ENCODE measurements at regions not wholly inside any gene's neighbourhood (a gene's known extent, or its start where the extent isn't known, plus 50 kb on each side); places are given as distances from the start of the nearest gene placed in this dataset.

DNA sequence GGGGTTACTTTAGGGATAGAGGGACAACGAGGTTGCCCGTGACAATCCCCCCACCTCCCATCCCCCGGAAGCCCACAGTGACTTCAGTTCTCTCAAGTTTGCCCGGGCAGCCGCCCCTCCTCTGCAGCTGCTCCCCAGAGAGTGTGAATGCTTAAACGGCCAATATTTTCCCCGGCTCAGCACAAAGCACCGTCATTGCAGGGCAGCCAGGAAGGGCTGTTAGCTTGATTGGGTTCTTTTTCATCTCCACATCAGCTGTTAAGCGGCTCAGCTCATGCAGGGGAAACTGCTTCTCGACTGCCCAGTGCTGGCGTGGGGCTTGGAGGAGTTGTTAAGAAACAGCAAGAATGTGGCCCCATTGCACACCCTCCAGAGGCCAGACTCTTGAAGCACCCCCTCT is 120.5 kb upstream of the NCOR2 start:
- no peak for TF ChIP-seq CTCF (IDR thresholded peaks at IDR 0.05; ENCODE audit: extremely low read depth, insufficient read depth, missing control alignments)
- DNase-seq (ENCODE audit: low spot score): no peak
- in situ Hi-C loops (cut with MboI; ENCODE audit: low pct_unique_long_range_greater_than_20kb, low sequenced_read_pairs, unreplicated experiment): no loop called here

GRCh38 chr12:124687174-124687902 is 119.9 kb upstream of the NCOR2 start:
- DNase-seq (ENCODE audit: low spot score): no peak
- no peak for TF ChIP-seq CTCF (IDR thresholded peaks at IDR 0.05; ENCODE audit: extremely low read depth, insufficient read depth, missing control alignments)
- in situ Hi-C loops (cut with MboI; ENCODE audit: low pct_unique_long_range_greater_than_20kb, low sequenced_read_pairs, unreplicated experiment): no loop called here

GRCh38 chr12:124686370-124687173 is 119.2 kb upstream of the NCOR2 start:
- no peak for DNase-seq (ENCODE audit: low spot score)
- no peak for TF ChIP-seq CTCF (IDR thresholded peaks at IDR 0.05; ENCODE audit: extremely low read depth, insufficient read depth, missing control alignments)
- in situ Hi-C loops (cut with MboI; ENCODE audit: low pct_unique_long_range_greater_than_20kb, low sequenced_read_pairs, unreplicated experiment): no loop called here

DNA sequence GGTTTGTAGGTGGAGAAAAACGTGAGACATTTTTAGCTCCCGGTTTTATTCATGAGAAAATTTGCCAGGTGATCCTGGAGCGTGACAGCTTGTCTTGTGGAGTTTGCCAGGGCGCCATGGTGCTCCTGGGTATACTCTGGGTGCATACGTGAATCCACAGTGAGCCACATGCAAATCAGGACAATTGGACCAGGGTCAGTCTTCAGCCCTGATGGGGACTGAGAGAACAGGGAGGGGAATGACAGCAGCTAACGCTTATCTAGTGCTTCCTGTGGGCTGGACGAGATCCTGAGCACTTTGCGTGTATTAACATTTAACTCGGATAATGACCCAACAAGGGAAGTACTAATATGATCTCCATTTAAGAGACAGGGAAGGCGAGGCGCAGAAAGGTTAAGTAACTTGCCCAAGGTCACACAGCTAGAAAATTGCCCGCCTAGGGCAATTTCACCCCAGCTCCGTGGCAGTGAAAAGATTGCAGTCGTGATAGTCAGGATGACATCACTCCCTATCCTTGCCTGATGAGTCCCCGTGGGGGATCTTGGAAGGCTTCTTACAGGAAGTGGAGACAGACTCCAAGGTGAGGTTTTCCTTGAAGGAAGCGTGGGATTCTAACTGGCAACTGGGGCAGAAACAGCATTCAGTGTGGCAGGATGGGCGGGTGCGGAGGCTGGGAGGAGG is 118.4 kb upstream of the NCOR2 start:
- no peak for DNase-seq (ENCODE audit: low spot score)
- TF ChIP-seq CTCF (IDR thresholded peaks at IDR 0.05; ENCODE audit: extremely low read depth, insufficient read depth, missing control alignments): no peak
- in situ Hi-C loops (cut with MboI; ENCODE audit: low pct_unique_long_range_greater_than_20kb, low sequenced_read_pairs, unreplicated experiment): no loop called here

DNA sequence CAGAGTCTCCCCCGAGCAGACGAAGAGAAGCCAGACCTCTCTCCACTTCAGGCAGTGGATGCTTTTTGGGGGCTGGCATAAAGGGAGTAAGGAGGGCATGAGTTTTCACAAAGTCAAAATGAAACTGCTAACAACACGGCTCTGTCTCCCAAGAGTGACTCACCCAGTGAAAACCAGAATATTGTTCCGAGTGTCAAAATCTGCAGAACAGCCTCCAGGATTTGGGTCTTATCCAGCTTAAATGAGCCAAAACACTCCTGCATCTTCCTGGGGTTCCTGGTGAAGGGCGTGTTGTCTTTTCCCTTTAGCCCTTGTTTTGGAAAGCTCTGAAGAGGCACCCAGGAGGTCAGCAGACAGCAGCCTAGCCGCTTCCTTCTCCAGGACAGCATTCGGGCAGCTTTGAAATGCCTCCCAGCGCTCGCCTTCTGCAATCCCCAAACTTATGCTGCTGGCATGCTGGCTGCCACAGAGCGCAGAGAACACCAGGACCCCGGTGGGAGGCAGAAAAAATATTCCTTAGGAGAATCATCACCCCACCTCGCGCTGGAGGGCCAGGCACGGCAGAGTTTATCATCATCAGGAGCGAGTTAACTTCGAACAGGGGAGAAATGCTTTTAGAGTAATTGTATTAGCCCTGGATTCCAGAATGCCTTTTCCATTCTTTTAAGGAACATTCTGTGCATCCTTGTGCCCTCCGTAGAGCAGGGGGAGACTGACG is 117.7 kb upstream of the NCOR2 start:
- in situ Hi-C loops (cut with MboI; ENCODE audit: low pct_unique_long_range_greater_than_20kb, low sequenced_read_pairs, unreplicated experiment): no loop called here
- no peak for DNase-seq (ENCODE audit: low spot score)
- TF ChIP-seq CTCF (IDR thresholded peaks at IDR 0.05; ENCODE audit: extremely low read depth, insufficient read depth, missing control alignments): no peak

GRCh38 chr12:124684496-124684895 is 117.1 kb upstream of the NCOR2 start:
- in situ Hi-C loops (cut with MboI; ENCODE audit: low pct_unique_long_range_greater_than_20kb, low sequenced_read_pairs, unreplicated experiment): no loop called here
- DNase-seq (ENCODE audit: low spot score): no peak

More at GRCh38 chr12:124684496-124684895, 117.1 kb upstream of the NCOR2 start:
- TF ChIP-seq CTCF (IDR thresholded peaks at IDR 0.05; ENCODE audit: extremely low read depth, insufficient read depth, missing control alignments): no peak

All from GM13977 (cell line).